ENCODE measurements at regions not wholly inside any gene's neighbourhood (a gene's known extent, or its start where the extent isn't known, plus 50 kb on each side); places are given as distances from the start of the nearest gene placed in this dataset.
A peak's percentile ranks its signal among the peaks of the same experiment; 100 is the strongest.

GRCh38 chr2:234834228-234834923 lies 117.4 kb upstream of the SH3BP4 start:
- no peak for DNase-seq

GRCh38 chr2:234830853-234831252 lies 121.0 kb upstream of the SH3BP4 start:
- no peak for DNase-seq

GRCh38 chr2:234829074-234829455 lies 122.8 kb upstream of the SH3BP4 start:
- DNase-seq = no peak

GRCh38 chr2:234828382-234829073 lies 123.3 kb upstream of the SH3BP4 start:
- DNase-seq = no peak

- DNase-seq = no peak
Observed at GRCh38 chr2:234827096-234827860, 124.5 kb upstream of the SH3BP4 start.

- no peak for DNase-seq
Observed at GRCh38 chr2:234826681-234827080, 125.1 kb upstream of the SH3BP4 start.

GRCh38 chr2:234825616-234826015 lies 126.2 kb upstream of the SH3BP4 start:
- no peak for DNase-seq

- peak; percentile 93 for DNase-seq
Observed at GRCh38 chr2:234823877-234824376, 127.9 kb upstream of the SH3BP4 start.

- no peak for DNase-seq
Observed at GRCh38 chr2:234823196-234823876, 128.5 kb upstream of the SH3BP4 start.

GRCh38 chr2:234821946-234822475 lies 129.8 kb upstream of the SH3BP4 start:
- no peak for DNase-seq

- no peak for DNase-seq
Observed at GRCh38 chr2:234818937-234819336, 132.9 kb upstream of the SH3BP4 start.

GRCh38 chr2:234816491-234816890 lies 135.3 kb upstream of the SH3BP4 start:
- no peak for DNase-seq

GRCh38 chr2:234816056-234816455 lies 135.8 kb upstream of the SH3BP4 start:
- DNase-seq = no peak

GRCh38 chr2:234814374-234814773 lies 137.4 kb upstream of the SH3BP4 start:
- no peak for DNase-seq

GRCh38 chr2:234812851-234813250 lies 139.0 kb upstream of the SH3BP4 start:
- DNase-seq = no peak

- no peak for DNase-seq
Observed at GRCh38 chr2:234808907-234809306, 142.9 kb upstream of the SH3BP4 start.

GRCh38 chr2:234806818-234807217 lies 145.0 kb upstream of the SH3BP4 start:
- DNase-seq = no peak

- no peak for DNase-seq
Observed at GRCh38 chr2:234805836-234806235, 146.0 kb upstream of the SH3BP4 start.

- DNase-seq = no peak
Observed at GRCh38 chr2:234804704-234805103, 147.1 kb upstream of the SH3BP4 start.

GRCh38 chr2:234802845-234803171 lies 149.0 kb upstream of the SH3BP4 start:
- no peak for DNase-seq

- no peak for DNase-seq
Observed at GRCh38 chr2:234802071-234802844, 149.6 kb upstream of the SH3BP4 start.

- peak; percentile 6 for DNase-seq
Observed at GRCh38 chr2:234797566-234798250, 154.1 kb upstream of the SH3BP4 start.
